Neuronal stem cell (in vitro differentiated cells): ENCODE measurements at regions not wholly inside any gene's neighbourhood (a gene's known extent, or its start where the extent isn't known, plus 50 kb on each side); places are given as distances from the start of the nearest gene placed in this dataset.

ENCODE experiments used
- DNase-seq: peaks from one replicate; pipeline ENCODE4 v3.0.0-alpha.2; 2013; ENCODE audit warnings: low spot score
- H2AFZ ChIP-seq: one replicate; pipeline ENCODE4 v1.6.1; 2013; ENCODE audit warnings: mild to moderate bottlenecking, low read length, inconsistent platforms
- H2AK5ac ChIP-seq: 2 replicates; pipeline ENCODE4 v1.6.1; 2013; ENCODE audit warnings: low read depth, mild to moderate bottlenecking, inconsistent platforms, low read length, moderate library complexity, mixed read lengths
- H2BK120ac ChIP-seq: 2 replicates; pipeline ENCODE4 v1.6.1; 2013; ENCODE audit warnings: low read depth, mild to moderate bottlenecking, inconsistent platforms, low read length, moderate library complexity, mixed read lengths
- H2BK12ac ChIP-seq: one replicate; pipeline ENCODE4 v1.6.1; 2013; ENCODE audit warnings: low read length, inconsistent platforms
- H2BK15ac ChIP-seq: 2 replicates; pipeline ENCODE4 v1.6.1; 2013; ENCODE audit warnings: mild to moderate bottlenecking, low read length, inconsistent platforms, mixed read lengths
- H2BK5ac ChIP-seq: one replicate; pipeline ENCODE4 v1.6.1; 2013; ENCODE audit warnings: inconsistent platforms, mild to moderate bottlenecking, low read length, moderate library complexity
- H3K14ac ChIP-seq: one replicate; pipeline ENCODE4 v1.6.1; 2013; ENCODE audit warnings: low read length, inconsistent platforms
- H3K18ac ChIP-seq: 2 replicates; pipeline ENCODE4 v1.6.1; 2013; ENCODE audit warnings: low read length, inconsistent platforms
- H3K23ac ChIP-seq: 2 replicates; pipeline ENCODE4 v1.6.1; 2013; ENCODE audit warnings: low read depth, mild to moderate bottlenecking, mixed read lengths, low read length, inconsistent platforms; ENCODE audit not compliant: poor library complexity
- H3K27ac ChIP-seq: replicated peaks from 3 replicates; pipeline ENCODE4 v1.5.1; 2013; ENCODE audit warnings: low read length, inconsistent platforms
- H3K27me3 ChIP-seq, 3 experiments: 2 replicates each; pipeline ENCODE4 v1.6.1; 2013; ENCODE audit warnings: low read length in 3 of 3, mild to moderate bottlenecking in 2 of 3, inconsistent platforms in 1 of 3, low read depth in 1 of 3, mixed read lengths in 1 of 3, moderate library complexity in 1 of 3; ENCODE audit not compliant: control insufficient read depth in 3 of 3, insufficient read depth in 3 of 3
- H3K36me3 ChIP-seq, 2 donors: replicated peaks in 1 of 2; 2 replicates each; pipeline ENCODE4 v1.6.1; 2013; ENCODE audit warnings: low read length in 2 of 2; ENCODE audit not compliant: control insufficient read depth in 2 of 2, insufficient read depth in 2 of 2
- H3K4ac ChIP-seq: 2 replicates; pipeline ENCODE4 v1.6.1; 2013; ENCODE audit warnings: inconsistent platforms, mild to moderate bottlenecking, low read length, moderate library complexity
- H3K4me1 ChIP-seq, 2 donors: 1 replicate in 1 of 2; 2 replicates in 1 of 2; pipeline ENCODE4 v1.6.1; 2013; ENCODE audit warnings: low read length in 2 of 2, low read depth in 1 of 2; ENCODE audit not compliant: control insufficient read depth in 2 of 2, insufficient read depth in 1 of 2
- H3K4me2 ChIP-seq: one replicate; pipeline ENCODE4 v1.6.1; 2013; ENCODE audit warnings: mild to moderate bottlenecking, low read length, inconsistent platforms; ENCODE audit not compliant: insufficient read depth, poor library complexity, severe bottlenecking
- H3K4me3 ChIP-seq, 2 donors: 2 replicates each; pipeline ENCODE4 v1.5.1; 2013; ENCODE audit warnings: low read length in 2 of 2, mild to moderate bottlenecking in 2 of 2, inconsistent platforms in 1 of 2, moderate library complexity in 1 of 2
- H3K79me1 ChIP-seq: one replicate; pipeline ENCODE4 v1.6.1; 2013; ENCODE audit warnings: low read depth, mild to moderate bottlenecking, inconsistent platforms, low read length, moderate library complexity
- H3K9ac ChIP-seq: one replicate; pipeline ENCODE4 v1.6.1; 2013; ENCODE audit warnings: mild to moderate bottlenecking, low read depth, low read length, inconsistent platforms; ENCODE audit not compliant: poor library complexity
- H3K9me3 ChIP-seq, 2 donors: replicated peaks in 1 of 2; 2 replicates each; pipeline versions ENCODE3 to v1.6.1; 2013; ENCODE audit warnings: low read length in 2 of 2, mild to moderate bottlenecking in 2 of 2, inconsistent platforms in 1 of 2, low read depth in 1 of 2, mixed read lengths in 1 of 2, moderate library complexity in 1 of 2; ENCODE audit not compliant: control insufficient read depth in 2 of 2, insufficient read depth in 1 of 2
- H4K8ac ChIP-seq: one replicate; pipeline ENCODE4 v1.6.1; 2013; ENCODE audit warnings: low read depth, mild to moderate bottlenecking, inconsistent platforms, low read length, moderate library complexity
- H4K91ac ChIP-seq: one replicate; pipeline ENCODE4 v1.6.1; 2013; ENCODE audit warnings: low read length, low read depth, mild to moderate bottlenecking, inconsistent platforms; ENCODE audit not compliant: poor library complexity
- WGBS, 2 donors: extraction: QIAGEN DNeasy Blood & Tissue Kit; methylation state at CpG; one replicate each; pipeline ENCODE4 v1.1.7; 2013; ENCODE audit warnings: missing lambda C conversion rate in 2 of 2, mixed read lengths in 1 of 2; ENCODE audit not compliant: insufficient read length in 2 of 2, insufficient replicate concordance in 1 of 2; ENCODE audit errors: extremely low coverage in 2 of 2; 5-methylcytosine and 5-hydroxymethylcytosine counted together

DNA sequence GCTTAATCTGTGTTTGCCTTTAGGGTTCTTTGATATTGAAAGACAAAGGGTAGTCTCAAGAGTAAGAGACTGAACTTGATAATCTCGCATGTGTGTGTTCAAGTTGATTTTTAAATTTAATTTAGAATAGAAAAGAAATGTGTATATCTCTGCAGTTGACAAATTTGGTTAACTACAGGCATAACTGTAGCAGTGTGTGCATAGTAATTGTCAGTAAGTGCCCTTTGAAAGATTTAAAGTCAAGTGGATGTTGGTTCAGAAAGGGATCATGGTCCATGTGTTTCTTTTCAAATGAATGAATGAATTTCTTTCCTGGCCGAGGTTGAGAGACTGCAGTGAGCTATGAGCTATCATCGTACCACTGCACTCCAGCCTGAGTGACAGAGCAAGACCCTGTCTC is 49.9 kb upstream of the DYRK2 start:
- H3K23ac ChIP-seq = no peak overlapping the region
- H3K4me2 ChIP-seq = no peak overlapping the region
- H2BK12ac ChIP-seq = no peak overlapping the region
- H3K79me1 ChIP-seq = no peaks in the 10 kb centered on the region
- H4K8ac ChIP-seq = no peak overlapping the region
- no peak overlapping the region for H2BK15ac ChIP-seq
- H3K4ac ChIP-seq = no peak overlapping the region
- no CpG with 5 or more reads among the region's 3 CpGs for WGBS, 2 donors
- no peak overlapping the region for H3K9ac ChIP-seq
- no peak overlapping the region for H3K18ac ChIP-seq
- no peak overlapping the region for H2BK120ac ChIP-seq
- no peak overlapping the region for H2BK5ac ChIP-seq
- no peak overlapping the region for H3K4me3 ChIP-seq
- no peak overlapping the region for H2AK5ac ChIP-seq
- H3K27me3 ChIP-seq = no peaks in the 10 kb centered on the region
- H4K91ac ChIP-seq = no peak overlapping the region
- H2AFZ ChIP-seq = no peak overlapping the region
- no peak overlapping the region for H3K27ac ChIP-seq
- DNase-seq = no peak
- no peaks in the 10 kb centered on the region for H3K36me3 ChIP-seq
- H3K9me3 ChIP-seq = peaks cover 0 to 2% of the 10 kb centered on the region in 2 donors
- no peaks in the 10 kb centered on the region for H3K4me1 ChIP-seq
- H3K14ac ChIP-seq = no peak overlapping the region
